ENCODE measurements at regions not wholly inside any gene's neighbourhood (a gene's known extent, or its start where the extent isn't known, plus 50 kb on each side); places are given as distances from the start of the nearest gene placed in this dataset.

DNA sequence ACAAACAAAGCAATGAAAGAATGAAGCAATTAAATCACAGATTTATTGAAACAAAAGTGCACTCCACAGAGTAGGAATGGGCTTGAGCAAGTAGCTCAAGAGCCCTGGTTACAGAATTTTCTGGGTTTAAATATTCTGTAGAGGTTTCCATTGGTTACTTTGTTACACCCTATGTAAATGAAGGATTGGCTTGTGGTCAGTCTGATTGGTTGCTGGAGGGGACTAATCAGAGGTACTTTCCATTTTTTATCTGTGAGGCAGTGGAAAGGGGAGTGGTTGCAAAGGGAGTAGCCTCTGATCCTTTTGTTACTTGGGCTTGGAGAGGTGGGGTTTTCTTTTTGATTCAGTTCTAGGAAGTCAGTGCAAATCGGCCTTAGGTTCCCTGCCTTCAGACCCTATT, 253.3 kb downstream of the ARL6IP6 start:
- TF ChIP-seq, protein P1, sequence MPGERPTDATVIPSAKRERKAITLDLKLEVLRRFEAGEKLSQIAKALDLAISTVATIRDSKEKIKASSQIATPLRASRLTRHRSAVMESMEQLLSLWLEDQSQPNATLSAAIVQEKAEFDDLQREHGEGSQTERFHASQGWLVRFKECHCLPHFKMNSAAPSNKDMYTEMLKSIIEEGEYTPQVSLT (CRISPR knock-in tag; IDR thresholded peaks at IDR 0.05; ENCODE audit: borderline replicate concordance, low read depth) = no peak
- no peak for TF ChIP-seq BRCA1 (CRISPR knock-in tag; IDR thresholded peaks at IDR 0.05)
- TF ChIP-seq CBX5 (CRISPR knock-in tag; IDR thresholded peaks at IDR 0.05; ENCODE audit: borderline replicate concordance) = no peak
- no peak for TF ChIP-seq ZNF441 (CRISPR knock-in tag; IDR thresholded peaks at IDR 0.05; ENCODE audit: borderline replicate concordance)
- TF ChIP-seq NR2C2 (CRISPR knock-in tag; IDR thresholded peaks at IDR 0.05; ENCODE audit: borderline replicate concordance) = no peak
- TF ChIP-seq NCOR1 (IDR thresholded peaks at IDR 0.05; ENCODE audit: borderline replicate concordance, low read length) = no peak
- no peak for TF ChIP-seq ZHX1 (CRISPR knock-in tag; IDR thresholded peaks at IDR 0.05; ENCODE audit: low read depth)
- TF ChIP-seq ZFP62 (CRISPR knock-in tag; IDR thresholded peaks at IDR 0.05) = no peak

Data from HepG2 (cell line).